ENCODE measurements at regions not wholly inside any gene's neighbourhood (a gene's known extent, or its start where the extent isn't known, plus 50 kb on each side); places are given as distances from the start of the nearest gene placed in this dataset.

- no peak for DNase-seq (ENCODE audit: low read depth)
These were observed 126.2 kb upstream of the PFN2 start for GRCh38 chr3:150096700-150097587.

DNA sequence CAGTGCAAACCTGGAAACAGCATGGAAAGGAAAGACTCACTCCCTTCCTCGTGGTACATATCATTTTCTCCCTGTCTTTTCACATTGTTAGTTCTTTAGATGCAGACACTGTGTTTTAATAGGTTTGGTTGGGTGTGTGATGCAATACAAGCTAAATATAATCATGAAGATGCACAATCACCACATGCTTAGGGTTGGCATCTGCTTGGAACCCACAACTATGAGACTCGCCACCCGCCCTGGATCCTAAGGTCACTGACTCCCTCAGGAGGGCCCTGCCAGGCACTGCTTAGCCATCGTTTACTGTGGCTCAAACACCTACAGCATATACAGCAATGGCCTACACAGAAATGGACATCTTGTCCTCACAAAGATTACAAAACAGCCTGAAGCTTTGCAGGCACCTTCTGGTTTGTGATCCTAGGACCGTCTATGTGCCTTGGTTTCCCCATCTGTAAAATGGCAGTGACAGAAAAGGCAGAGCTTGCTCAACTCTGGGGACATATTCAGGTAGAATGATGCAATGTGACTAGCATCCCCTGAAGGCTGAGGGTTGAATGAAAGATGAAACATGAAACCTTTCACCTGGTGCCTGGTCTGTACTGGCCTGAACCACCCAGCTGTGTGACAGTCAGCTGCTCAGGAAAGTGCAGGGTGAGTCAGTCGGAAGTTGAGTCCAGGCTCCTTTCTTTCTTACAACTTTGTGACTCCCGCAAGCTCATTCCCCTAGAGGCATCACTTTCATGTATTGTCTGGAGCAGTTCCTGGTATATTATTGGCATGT, 123.6 kb upstream of the PFN2 start:
- DNase-seq (ENCODE audit: low read depth): peak; percentile 92

- DNase-seq (ENCODE audit: low read depth): no peak
These were observed 120.9 kb upstream of the PFN2 start for GRCh38 chr3:150091626-150092025.

DNA sequence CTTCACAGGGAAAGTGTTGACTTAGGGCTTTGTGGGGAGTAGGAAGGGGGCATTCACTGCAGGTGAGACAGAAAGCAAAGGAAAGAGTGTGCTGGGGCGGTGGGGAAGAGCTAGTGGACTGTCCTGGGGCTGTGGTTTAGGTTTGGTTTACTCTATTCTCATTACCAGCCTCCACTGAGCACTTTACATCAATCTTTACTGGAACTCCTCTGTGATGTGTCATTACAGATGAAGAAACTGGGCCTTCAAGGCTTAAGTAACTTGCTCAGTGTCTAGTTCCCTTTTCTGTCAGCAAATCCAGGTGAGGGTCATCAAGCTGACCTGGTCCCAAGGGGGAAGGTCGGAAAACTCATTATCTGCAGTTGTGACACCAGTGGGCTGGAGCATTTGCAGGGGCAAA, 120.2 kb upstream of the PFN2 start:
- DNase-seq (ENCODE audit: low read depth): no peak

DNA sequence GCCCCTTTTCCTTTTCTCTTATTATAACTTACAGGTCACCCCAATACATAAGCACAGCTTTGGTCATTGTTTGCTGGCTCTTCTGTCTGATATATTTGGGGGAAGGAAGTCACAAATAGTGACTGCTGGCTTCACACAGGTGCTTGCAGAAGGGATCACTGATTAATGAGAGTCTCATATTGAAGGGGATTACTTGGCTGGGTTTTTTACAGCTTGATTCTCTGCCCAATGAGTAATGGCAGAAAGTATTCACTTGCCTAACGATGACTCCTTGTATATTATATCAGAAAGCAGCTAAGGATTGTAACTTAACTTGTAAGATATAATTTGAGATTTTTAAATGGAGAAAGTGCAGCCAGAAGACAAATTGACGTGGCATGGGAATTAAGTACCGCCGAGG, 119.3 kb upstream of the PFN2 start:
- no peak for DNase-seq (ENCODE audit: low read depth)

DNA sequence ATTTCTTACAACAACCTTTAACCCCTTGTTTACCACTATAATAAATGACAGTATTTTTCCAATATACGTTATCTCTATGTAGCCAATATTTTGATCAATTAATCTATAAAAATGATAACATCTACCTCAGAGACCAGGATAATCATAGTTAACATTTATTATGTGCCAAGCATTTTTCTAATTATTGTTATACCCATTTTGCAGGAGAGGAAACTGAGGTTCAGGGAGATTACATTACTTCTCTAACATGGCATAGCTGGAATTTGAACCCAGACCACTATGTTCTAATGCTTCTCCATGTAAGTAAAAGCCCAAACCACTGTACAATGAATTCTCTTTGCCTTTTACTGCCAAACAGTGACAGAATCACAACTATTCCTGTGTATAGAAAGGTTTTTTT, 113.4 kb upstream of the PFN2 start:
- DNase-seq (ENCODE audit: low read depth): no peak

- DNase-seq (ENCODE audit: low read depth): peak; percentile 63
These were observed 113.0 kb upstream of the PFN2 start for GRCh38 chr3:150083655-150084042.

GRCh38 chr3:150082898-150083654, 112.4 kb upstream of the PFN2 start:
- DNase-seq (ENCODE audit: low read depth): no peak

DNA sequence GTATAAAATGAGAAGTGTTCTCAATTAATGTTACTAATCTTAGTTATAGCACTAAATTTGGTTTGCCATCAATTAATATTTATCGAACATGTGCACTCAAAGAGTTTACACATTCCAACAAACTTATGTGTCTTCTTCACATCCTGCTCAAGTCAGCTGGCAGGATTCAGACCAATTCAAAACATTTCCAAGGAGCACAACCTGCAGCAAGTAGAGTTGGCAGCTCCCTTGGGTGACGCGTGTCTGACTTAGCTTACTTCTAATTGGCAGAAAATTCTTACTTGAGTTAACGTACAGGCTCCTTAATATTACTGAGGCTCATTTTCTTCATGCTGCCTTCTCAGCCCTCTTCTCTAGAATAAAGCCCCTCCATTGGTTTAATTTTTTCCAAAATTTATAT, 110.4 kb upstream of the PFN2 start:
- DNase-seq (ENCODE audit: low read depth): peak; percentile 57

DNA sequence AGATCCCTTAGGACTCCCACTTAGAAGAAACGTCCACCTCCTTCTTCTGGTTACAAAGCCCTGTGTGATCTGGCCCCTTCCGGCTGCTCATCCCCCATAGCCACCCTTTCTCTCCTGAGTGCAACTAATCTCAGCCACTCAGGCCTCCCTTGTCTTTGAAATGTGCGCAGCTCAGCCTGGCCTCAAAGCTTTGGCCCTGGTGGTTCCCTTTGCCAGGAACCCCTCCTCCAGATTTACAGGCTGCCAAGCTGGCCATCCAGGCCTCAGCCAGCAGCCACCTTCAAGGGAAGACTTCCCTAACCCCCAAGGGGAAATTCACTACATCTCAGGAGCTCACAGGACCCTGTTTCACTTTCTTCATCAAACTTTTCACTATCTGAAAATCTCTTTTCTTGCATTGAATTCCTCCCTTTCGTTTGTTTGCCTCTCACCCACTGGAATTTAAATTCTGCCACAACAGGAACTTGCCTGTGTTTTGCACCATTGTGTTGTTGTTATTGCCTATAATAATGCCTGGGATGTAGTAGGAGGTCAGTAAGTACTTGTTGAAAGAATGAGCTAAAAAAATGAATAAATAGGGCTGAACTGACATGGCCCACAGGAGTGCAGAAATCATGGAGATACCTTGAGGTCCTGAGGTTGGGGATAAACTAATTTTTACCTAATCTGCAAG, 109.5 kb upstream of the PFN2 start:
- DNase-seq (ENCODE audit: low read depth): no peak

- peak; percentile 87 for DNase-seq (ENCODE audit: low read depth)
These were observed 108.5 kb upstream of the PFN2 start for GRCh38 chr3:150079029-150079739.

DNA sequence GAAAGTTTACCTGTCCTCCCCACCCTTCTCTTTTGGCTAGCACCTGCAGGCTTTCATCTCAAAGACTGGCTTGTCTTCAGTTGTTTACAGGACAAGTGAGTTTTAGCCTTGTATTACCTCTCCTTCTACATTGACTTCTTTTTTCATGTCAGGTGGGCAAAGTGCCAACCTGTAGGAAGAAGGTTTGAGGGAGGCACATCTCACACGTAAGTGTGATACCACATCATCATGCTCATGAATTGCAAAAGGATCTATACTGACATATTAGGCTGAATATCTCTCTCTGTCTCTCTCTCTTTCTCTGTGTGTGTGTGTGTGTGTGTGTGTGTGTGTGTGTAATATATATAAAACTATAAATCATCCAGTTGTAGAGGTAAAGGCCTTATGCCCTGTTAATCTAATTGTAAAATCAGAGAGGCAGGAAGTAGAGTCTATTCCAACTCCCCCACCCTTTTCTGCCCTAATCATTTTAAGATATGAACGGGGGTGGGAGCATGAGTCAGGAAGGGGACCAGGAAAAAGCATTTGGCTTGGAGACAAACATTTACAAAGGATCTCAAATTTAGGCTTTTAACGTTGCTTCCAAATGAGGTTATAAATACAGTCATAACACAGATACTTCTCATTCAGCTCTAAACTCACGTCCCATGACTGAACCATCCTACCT, 107.0 kb upstream of the PFN2 start:
- no peak for DNase-seq (ENCODE audit: low read depth)

GRCh38 chr3:150077107-150077506, 106.4 kb upstream of the PFN2 start:
- no peak for DNase-seq (ENCODE audit: low read depth)

DNA sequence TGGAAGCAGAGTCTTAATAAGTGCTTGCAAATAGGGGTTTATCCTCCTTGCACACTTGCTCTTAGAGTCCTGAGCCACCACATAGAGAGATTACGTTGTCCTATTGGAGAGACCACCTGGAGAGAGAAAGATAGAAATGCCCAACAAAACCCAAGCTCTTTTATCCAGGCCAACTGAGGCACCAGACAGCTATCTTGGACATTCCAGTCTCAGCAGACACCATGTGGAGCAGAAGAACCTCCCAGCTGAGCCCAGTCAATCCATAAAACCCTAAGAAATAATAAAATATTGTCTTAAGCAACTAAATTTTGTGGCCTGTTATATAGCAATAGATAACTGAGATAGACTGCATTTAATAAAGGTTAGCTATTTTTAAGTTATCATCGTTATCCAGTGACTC, 105.7 kb upstream of the PFN2 start:
- DNase-seq (ENCODE audit: low read depth): no peak

DNA sequence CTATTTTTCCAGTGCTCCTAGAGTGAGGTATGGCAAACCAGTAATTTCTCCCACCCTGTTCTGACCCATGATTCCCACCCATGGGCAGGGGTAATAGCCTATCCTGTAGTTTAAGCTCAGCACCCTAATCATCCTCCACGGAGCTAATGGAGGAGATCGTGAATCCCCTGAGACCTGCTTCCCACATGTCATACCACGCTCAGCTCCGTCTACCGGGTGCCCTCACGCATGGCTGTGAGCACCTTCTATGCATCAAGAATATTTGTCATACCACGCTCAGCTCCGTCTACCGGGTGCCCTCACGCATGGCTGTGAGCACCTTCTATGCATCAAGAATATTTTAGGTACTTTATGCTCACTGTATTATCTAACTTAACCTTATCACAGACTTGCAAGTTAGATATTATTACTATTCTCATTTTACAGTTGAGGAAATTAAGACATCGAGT, 104.7 kb upstream of the PFN2 start:
- no peak for DNase-seq (ENCODE audit: low read depth)

DNA sequence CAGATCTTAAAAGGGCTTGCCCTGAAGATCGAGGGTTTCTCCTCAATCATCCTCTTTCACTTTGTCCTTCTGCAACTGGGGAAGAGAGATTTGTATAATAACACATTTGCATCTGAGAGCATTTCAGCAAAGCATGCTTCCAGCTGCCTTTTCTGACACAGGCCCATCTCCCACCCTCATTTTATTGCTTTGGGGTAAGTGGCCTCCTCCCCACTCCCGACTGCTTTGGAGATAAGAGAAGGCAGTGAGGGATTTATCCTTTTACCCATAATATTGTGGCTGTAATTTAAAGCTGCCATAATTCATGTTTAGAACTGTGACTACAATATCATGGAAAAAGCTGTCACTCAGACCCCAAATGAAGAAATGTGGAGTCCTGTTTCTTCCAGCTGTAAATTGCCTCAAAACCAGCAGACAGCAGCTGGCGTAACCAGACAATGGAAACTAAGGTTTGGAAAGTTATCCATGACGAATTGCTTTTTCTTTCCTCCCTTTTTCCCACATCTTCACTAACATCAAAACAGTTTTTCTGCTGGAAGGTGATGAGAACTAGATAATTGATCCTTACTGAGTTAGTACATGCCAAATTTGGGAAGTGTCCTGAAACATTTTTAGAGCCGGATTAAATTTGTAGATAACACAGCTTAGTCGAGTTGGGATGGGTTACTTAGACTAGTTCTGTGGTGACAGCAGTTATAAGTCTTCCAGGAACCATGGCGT, 104.2 kb upstream of the PFN2 start:
- no peak for DNase-seq (ENCODE audit: low read depth)

- DNase-seq (ENCODE audit: low read depth): no peak
These were observed 103.6 kb upstream of the PFN2 start for GRCh38 chr3:150074277-150074676.

DNA sequence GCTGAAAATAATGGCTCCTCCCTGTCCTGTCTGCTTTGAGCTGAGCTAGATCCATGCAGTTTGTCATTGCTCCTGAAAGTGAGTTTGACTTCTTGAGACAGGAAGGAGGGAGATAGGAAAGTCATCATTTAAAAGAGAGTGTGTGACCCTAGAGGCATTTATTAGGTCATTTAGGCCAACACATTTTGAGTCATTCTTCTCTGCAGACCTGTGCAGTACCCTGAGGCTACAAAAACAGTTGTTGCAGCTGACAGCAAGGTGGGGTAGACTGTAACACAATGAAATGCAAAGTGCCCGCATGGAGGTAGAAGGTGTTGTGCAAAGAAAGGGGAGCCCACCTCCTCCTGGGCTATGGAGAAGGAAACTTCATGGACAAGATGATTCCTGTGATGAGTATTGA, 102.8 kb upstream of the PFN2 start:
- peak; percentile 41 for DNase-seq (ENCODE audit: low read depth)

GRCh38 chr3:150073031-150073430, 102.3 kb upstream of the PFN2 start:
- no peak for DNase-seq (ENCODE audit: low read depth)

GRCh38 chr3:150072576-150072975, 101.9 kb upstream of the PFN2 start:
- no peak for DNase-seq (ENCODE audit: low read depth)

Data from LHCN-M2 (cell line).